ENCODE measurements at regions not wholly inside any gene's neighbourhood (a gene's known extent, or its start where the extent isn't known, plus 50 kb on each side); places are given as distances from the start of the nearest gene placed in this dataset.

DNA sequence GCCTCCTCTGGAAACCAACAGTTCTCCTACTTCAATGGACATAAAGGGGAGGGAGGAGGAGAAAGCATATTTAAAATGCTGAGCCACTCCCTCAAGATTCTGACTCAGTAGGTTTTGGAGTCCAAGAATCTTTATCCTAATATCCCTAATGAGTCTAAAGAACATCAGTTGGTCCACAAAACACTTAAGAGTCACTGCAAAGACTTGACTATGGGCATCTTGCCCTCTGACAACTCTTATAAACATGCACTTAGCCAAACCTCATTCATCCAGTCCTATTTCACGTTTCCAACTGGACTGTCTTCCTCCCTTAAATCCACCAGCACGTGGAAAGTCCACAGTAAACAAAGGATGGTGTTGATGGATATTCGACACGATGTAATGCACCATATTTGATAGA lies 172.5 kb downstream of the FAM114A2 start:
- BruUV-seq (replicated peaks), result no TSS peak
- H3K27me3 ChIP-seq (ENCODE audit: control insufficient read depth in 2 of 2, insufficient read depth in 2 of 2, low read length in 2 of 2), result no peaks in the 10 kb centered on the region
- no peak overlapping the region for H3K27ac ChIP-seq (ENCODE audit: extremely low read depth, low read depth, low read length)
- H3K9ac ChIP-seq (ENCODE audit: insufficient read depth in 1 of 2, low read depth in 2 of 2, low read length in 2 of 2), result no peak overlapping the region
- in situ Hi-C loops (cut with MboI), result no loop called here
- no peak overlapping the region for H2AFZ ChIP-seq (ENCODE audit: low read depth, low read length)
- POLR2A ChIA-PET, result no interaction called here
- H3K79me2 ChIP-seq (ENCODE audit: control insufficient read depth, insufficient read depth, low read length), result no peaks in the 10 kb centered on the region
- H3K4me2 ChIP-seq (ENCODE audit: insufficient read depth, low read length), result no peak overlapping the region
- H3K4me1 ChIP-seq (replicated peaks in 1 of 2; ENCODE audit: control insufficient read depth in 2 of 2, insufficient read depth in 2 of 2, low read length in 2 of 2), result no peaks in the 10 kb centered on the region
- FAIRE-seq, result no peak
- H3K36me3 ChIP-seq (ENCODE audit: control insufficient read depth, insufficient read depth, low read length), result no peaks in the 10 kb centered on the region
- TF ChIP-seq KDM5B (IDR thresholded peaks at IDR 0.05; ENCODE audit: insufficient replicate concordance, low read depth, low read length) (no peak), U2AF1 (optimal IDR thresholded peaks at IDR 0.05; ENCODE audit: low read depth, low read length) (no peak), ZKSCAN1 (IDR thresholded peaks at IDR 0.05; ENCODE audit: low read depth, low read length) (no peak)
- H3K4me3 ChIP-seq, result no peak overlapping the region
- H3K9me3 ChIP-seq (replicated peaks; ENCODE audit: control insufficient read depth, insufficient read depth, low read depth, low read length), result no peaks in the 10 kb centered on the region
- no peaks in the 10 kb centered on the region for H3K9me1 ChIP-seq (ENCODE audit: control insufficient read depth, insufficient read depth, low read length)
- CTCF ChIA-PET (ENCODE audit: low intra/inter-chr PET ratio), result no interaction called here
- intact Hi-C loops (cut with micrococcal nuclease), result no loop called here
- H4K20me1 ChIP-seq (replicated peaks; ENCODE audit: control insufficient read depth, insufficient read depth, low read length), result no peaks in the 10 kb centered on the region
- no peak for ATAC-seq
- 0% methylated on average over 4 of the region's 4 CpGs for WGBS (ENCODE audit: insufficient coverage, low coverage, missing lambda C conversion rate)
- no peak for DNase-seq (ENCODE audit: extremely low read depth in 1 of 4, low spot score in 3 of 4)

DNA sequence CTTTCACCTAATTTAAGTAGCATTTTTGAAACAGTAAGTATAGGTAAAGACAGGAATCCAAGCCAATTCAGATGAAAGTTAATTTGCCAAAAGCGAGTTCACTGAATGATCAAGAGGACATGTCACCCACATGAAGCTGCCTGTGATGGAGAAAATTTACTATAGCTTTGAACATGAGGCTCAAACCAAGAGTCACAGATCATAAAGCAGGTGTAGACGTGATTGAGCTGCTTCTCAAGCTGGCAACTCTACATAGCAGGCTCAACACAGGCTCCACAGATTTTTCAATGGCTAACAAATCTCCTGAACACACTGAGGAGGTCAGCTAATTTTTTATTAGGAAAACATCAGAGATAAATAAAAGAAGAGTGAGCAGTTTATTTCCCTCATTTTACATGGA lies 173.7 kb downstream of the FAM114A2 start:
- no peak overlapping the region for H3K4me2 ChIP-seq (ENCODE audit: insufficient read depth, low read length)
- DNase-seq (ENCODE audit: extremely low read depth in 1 of 4, low spot score in 3 of 4) (no peak), ATAC-seq (no peak), FAIRE-seq (no peak)
- H3K4me1 ChIP-seq (replicated peaks in 1 of 2; ENCODE audit: control insufficient read depth in 2 of 2, insufficient read depth in 2 of 2, low read length in 2 of 2), result no peaks in the 10 kb centered on the region
- no peak overlapping the region for H3K9ac ChIP-seq (ENCODE audit: insufficient read depth in 1 of 2, low read depth in 2 of 2, low read length in 2 of 2)
- H3K4me3 ChIP-seq, result no peak overlapping the region
- ChIA-PET POLR2A (no interaction called here), CTCF (ENCODE audit: low intra/inter-chr PET ratio) (no interaction called here)
- no TSS peak for BruUV-seq (replicated peaks)
- TF ChIP-seq HSF4 (CRISPR knock-in tag; IDR thresholded peaks at IDR 0.05; ENCODE audit: borderline replicate concordance), result no peak
- no peak for TF ChIP-seq SIX5 (IDR thresholded peaks at IDR 0.05; ENCODE audit: borderline replicate concordance in 1 of 2, insufficient read depth in 1 of 2, low read depth in 1 of 2, low read length in 2 of 2)
- no peak for TF ChIP-seq ZNF274 (IDR thresholded peaks at IDR 0.05; ENCODE audit: borderline replicate concordance, low read depth, low read length)
- no peak for TF ChIP-seq TBP (optimal IDR thresholded peaks at IDR 0.05; ENCODE audit: low read depth, low read length)
- TF ChIP-seq ESRRB (CRISPR knock-in tag; IDR thresholded peaks at IDR 0.05; ENCODE audit: borderline replicate concordance), result no peak
- TF ChIP-seq IRF9 (tag; IDR thresholded peaks at IDR 0.05), result no peak
- TF ChIP-seq DIDO1 (tag; IDR thresholded peaks at IDR 0.05; ENCODE audit: low read depth), result no peak
- TF ChIP-seq PTRF (tag; IDR thresholded peaks at IDR 0.05), result no peak
- TF ChIP-seq EWSR1 (IDR thresholded peaks at IDR 0.05; ENCODE audit: borderline replicate concordance, low read depth, partially characterized antibody), result no peak
- no peak for TF ChIP-seq TCFL5 (CRISPR knock-in tag; conservative IDR thresholded peaks at IDR 0.05)
- H3K79me2 ChIP-seq (ENCODE audit: control insufficient read depth, insufficient read depth, low read length), result no peaks in the 10 kb centered on the region
- no peak overlapping the region for H2AFZ ChIP-seq (ENCODE audit: low read depth, low read length)
- H4K20me1 ChIP-seq (replicated peaks; ENCODE audit: control insufficient read depth, insufficient read depth, low read length), result no peaks in the 10 kb centered on the region
- H3K9me3 ChIP-seq (replicated peaks; ENCODE audit: control insufficient read depth, insufficient read depth, low read depth, low read length), result no peaks in the 10 kb centered on the region
- 0% methylated on average over 2 of the region's 2 CpGs for WGBS (ENCODE audit: insufficient coverage, low coverage, missing lambda C conversion rate)
- in situ Hi-C loops (cut with MboI) (no loop called here), intact Hi-C loops (cut with micrococcal nuclease) (no loop called here)
- no peaks in the 10 kb centered on the region for H3K27me3 ChIP-seq (ENCODE audit: control insufficient read depth in 2 of 2, insufficient read depth in 2 of 2, low read length in 2 of 2)
- H3K27ac ChIP-seq (ENCODE audit: extremely low read depth, low read depth, low read length), result no peak overlapping the region
- H3K9me1 ChIP-seq (ENCODE audit: control insufficient read depth, insufficient read depth, low read length), result no peaks in the 10 kb centered on the region
- no peaks in the 10 kb centered on the region for H3K36me3 ChIP-seq (ENCODE audit: control insufficient read depth, insufficient read depth, low read length)

Measured in K562 (cell line).